PC-9 (cell line): ENCODE measurements at regions not wholly inside any gene's neighbourhood (a gene's known extent, or its start where the extent isn't known, plus 50 kb on each side); places are given as distances from the start of the nearest gene placed in this dataset.

Experiments
- EZH2 ChIP-seq: fragments of 200-600 bp; sonication (generic); IDR thresholded peaks from 2 replicates; pipeline ENCODE4 v1.8.0; 2017; ENCODE audit warnings: antibody characterized with exemption, low read depth
- TF ChIP-seq, protein P1 (sequence below): fragments of 200-600 bp; sonication (generic); conservative IDR thresholded peaks from 2 replicates; pipeline ENCODE4 v1.6.1; 2017; ENCODE audit warnings: mixed run types, antibody characterized with exemption, mild to moderate bottlenecking, moderate library complexity

DNA sequence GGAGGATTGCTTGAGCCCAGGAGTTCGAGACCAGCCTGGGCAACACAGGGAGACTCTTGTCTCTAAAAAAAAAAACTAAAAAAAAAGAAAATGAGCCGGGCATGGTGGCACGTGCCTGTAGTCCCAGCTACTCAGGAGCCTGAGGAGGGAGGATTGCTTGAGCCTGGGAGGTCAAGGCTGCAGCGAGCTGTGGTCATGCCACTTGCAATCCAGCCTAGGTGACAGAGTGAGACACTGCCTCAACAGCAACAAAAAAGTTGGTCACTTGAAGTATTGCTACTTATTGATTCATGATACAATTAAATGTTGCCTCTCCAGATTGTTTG, 57.9 kb upstream of the CXADR start:
- TF ChIP-seq, protein P1, sequence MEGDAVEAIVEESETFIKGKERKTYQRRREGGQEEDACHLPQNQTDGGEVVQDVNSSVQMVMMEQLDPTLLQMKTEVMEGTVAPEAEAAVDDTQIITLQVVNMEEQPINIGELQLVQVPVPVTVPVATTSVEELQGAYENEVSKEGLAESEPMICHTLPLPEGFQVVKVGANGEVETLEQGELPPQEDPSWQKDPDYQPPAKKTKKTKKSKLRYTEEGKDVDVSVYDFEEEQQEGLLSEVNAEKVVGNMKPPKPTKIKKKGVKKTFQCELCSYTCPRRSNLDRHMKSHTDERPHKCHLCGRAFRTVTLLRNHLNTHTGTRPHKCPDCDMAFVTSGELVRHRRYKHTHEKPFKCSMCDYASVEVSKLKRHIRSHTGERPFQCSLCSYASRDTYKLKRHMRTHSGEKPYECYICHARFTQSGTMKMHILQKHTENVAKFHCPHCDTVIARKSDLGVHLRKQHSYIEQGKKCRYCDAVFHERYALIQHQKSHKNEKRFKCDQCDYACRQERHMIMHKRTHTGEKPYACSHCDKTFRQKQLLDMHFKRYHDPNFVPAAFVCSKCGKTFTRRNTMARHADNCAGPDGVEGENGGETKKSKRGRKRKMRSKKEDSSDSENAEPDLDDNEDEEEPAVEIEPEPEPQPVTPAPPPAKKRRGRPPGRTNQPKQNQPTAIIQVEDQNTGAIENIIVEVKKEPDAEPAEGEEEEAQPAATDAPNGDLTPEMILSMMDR = no peak
- no peak for TF ChIP-seq EZH2
